GM23338 (cell line): ENCODE measurements at regions not wholly inside any gene's neighbourhood (a gene's known extent, or its start where the extent isn't known, plus 50 kb on each side); places are given as distances from the start of the nearest gene placed in this dataset.

Source experiments
- ATAC-seq: fragments of 200-7000 bp; cut with Tn5 transposase; 3 replicates; pipeline ENCODE4 v1.9.1; 2020
- DNase-seq: peaks from one replicate; pipeline ENCODE4 v3.0.0-alpha.2; 2015; ENCODE audit warnings: low spot score
- H2AFZ ChIP-seq: fragments of 200-600 bp; sonication (generic); 2 replicates; pipeline ENCODE4 v1.8.0; 2016; ENCODE audit warnings: antibody characterized with exemption, mild to moderate bottlenecking, moderate library complexity
- H3F3A ChIP-seq: fragments of 200-600 bp; sonication (generic); replicated peaks from 2 replicates; pipeline ENCODE4 v1.8.0; 2017; ENCODE audit warnings: antibody characterized with exemption, mixed run types, low read depth
- H3K27ac ChIP-seq: fragments of 200-600 bp; sonication (generic); 2 replicates; pipeline ENCODE4 v1.6.1; 2016; ENCODE audit warnings: low read depth
- H3K27me3 ChIP-seq: fragments of 200-600 bp; sonication (generic); 2 replicates; pipeline ENCODE4 v1.8.0; 2016; ENCODE audit warnings: mild to moderate bottlenecking, mixed run types, moderate library complexity; ENCODE audit not compliant: insufficient read depth
- H3K36me3 ChIP-seq: fragments of 200-600 bp; sonication (generic); 2 replicates; pipeline ENCODE4 v1.8.0; 2016; ENCODE audit warnings: mild to moderate bottlenecking; ENCODE audit not compliant: insufficient read depth
- H3K4me1 ChIP-seq: fragments of 200-600 bp; sonication (generic); 2 replicates; pipeline ENCODE4 v1.8.0; 2016; ENCODE audit warnings: mild to moderate bottlenecking, moderate library complexity; ENCODE audit not compliant: insufficient read depth
- H3K4me2 ChIP-seq: fragments of 200-600 bp; sonication (generic); 2 replicates; pipeline ENCODE4 v1.7.1; 2017; ENCODE audit warnings: mixed run types
- H3K4me3 ChIP-seq: fragments of 200-600 bp; sonication (generic); 2 replicates; pipeline ENCODE4 v1.6.1; 2016; ENCODE audit warnings: mixed run types
- H3K79me2 ChIP-seq: fragments of 200-600 bp; sonication (generic); replicated peaks from 2 replicates; pipeline ENCODE4 v1.8.0; 2017; ENCODE audit warnings: mild to moderate bottlenecking; ENCODE audit not compliant: insufficient read depth
- H3K9me2 ChIP-seq: fragments of 200-600 bp; sonication (generic); 2 replicates; pipeline ENCODE4 v1.8.0; 2017; ENCODE audit not compliant: insufficient read depth
- H4K20me1 ChIP-seq: fragments of 200-600 bp; sonication (generic); replicated peaks from 2 replicates; pipeline ENCODE4 v1.8.0; 2017; ENCODE audit warnings: mild to moderate bottlenecking; ENCODE audit not compliant: insufficient read depth
- H3K27ac Mint-ChIP-seq: 2 replicates; pipeline ENCODE4 v1.8.0; 2020; ENCODE audit warnings: inconsistent platforms, mild to moderate bottlenecking, moderate library complexity, mixed read lengths
- H3K27me3 Mint-ChIP-seq: 3 replicates; pipeline ENCODE4 v1.8.0; 2022; ENCODE audit warnings: low read depth, mild to moderate bottlenecking, moderate library complexity, mixed read lengths, inconsistent platforms; ENCODE audit not compliant: insufficient read depth, poor library complexity
- H3K36me3 Mint-ChIP-seq: 3 replicates; pipeline ENCODE4 v1.8.0; 2021; ENCODE audit warnings: low read depth, mild to moderate bottlenecking, inconsistent platforms, moderate library complexity, mixed read lengths
- H3K4me1 Mint-ChIP-seq: 3 replicates; pipeline ENCODE4 v1.8.0; 2020; ENCODE audit warnings: mild to moderate bottlenecking, inconsistent platforms, mixed read lengths
- H3K4me3 Mint-ChIP-seq: 3 replicates; pipeline ENCODE4 v1.8.0; 2021; ENCODE audit warnings: moderate library complexity, mild to moderate bottlenecking, inconsistent platforms, mixed read lengths
- H3K9me3 Mint-ChIP-seq: 3 replicates; pipeline ENCODE4 v1.8.0; 2020; ENCODE audit warnings: moderate library complexity, mild to moderate bottlenecking, inconsistent platforms, mixed read lengths
- CREB1 ChIP-seq: fragments of 250-450 bp; sonication (Bioruptor Pico); IDR thresholded peaks from 2 replicates; pipeline ENCODE4 v1.5.0; 2020; ENCODE audit warnings: low read depth, mild to moderate bottlenecking, moderate library complexity
- EZH2 ChIP-seq: fragments of 200-600 bp; sonication (generic); IDR thresholded peaks from one replicate; pipeline ENCODE4 v1.8.0; 2017; ENCODE audit warnings: antibody characterized with exemption, mild to moderate bottlenecking, low read depth; ENCODE audit not compliant: unreplicated experiment
- EZH2phosphoT487 ChIP-seq: fragments of 200-600 bp; sonication (generic); IDR thresholded peaks from one replicate; pipeline ENCODE4 v1.8.1; 2018; ENCODE audit warnings: antibody characterized with exemption; ENCODE audit not compliant: unreplicated experiment
- JUNB ChIP-seq: IDR thresholded peaks from one replicate; pipeline ENCODE4 v1.6.1; 2016; ENCODE audit warnings: antibody characterized with exemption; ENCODE audit not compliant: unreplicated experiment
- NANOG ChIP-seq: IDR thresholded peaks from 2 replicates; pipeline ENCODE4 v1.6.1; 2016; ENCODE audit warnings: antibody characterized with exemption, borderline replicate concordance
- POLR2AphosphoS5 ChIP-seq: IDR thresholded peaks from 2 replicates; pipeline ENCODE4 v1.6.1; 2016; ENCODE audit warnings: antibody characterized with exemption, low read depth
- STAT1 ChIP-seq: IDR thresholded peaks from one replicate; pipeline ENCODE4 v1.6.1; 2016; ENCODE audit warnings: antibody characterized with exemption; ENCODE audit not compliant: unreplicated experiment
- ZNF114 ChIP-seq: fragments of 250-450 bp; sonication (Bioruptor Pico); IDR thresholded peaks from 2 replicates; pipeline ENCODE4 v1.5.0; 2020; ENCODE audit warnings: mild to moderate bottlenecking, moderate library complexity
- ZNF331 ChIP-seq: fragments of 250-450 bp; sonication (Bioruptor Pico); IDR thresholded peaks from 2 replicates; pipeline ENCODE4 v1.5.0; 2020; ENCODE audit warnings: low read depth, mild to moderate bottlenecking, moderate library complexity
- TF ChIP-seq, protein P1 (sequence below): IDR thresholded peaks from 2 replicates; pipeline ENCODE4 v1.6.1; 2016; ENCODE audit warnings: antibody characterized with exemption
- TF ChIP-seq, protein P2 (sequence below): IDR thresholded peaks from one replicate; pipeline ENCODE4 v1.6.1; 2018; ENCODE audit warnings: antibody characterized with exemption; ENCODE audit not compliant: unreplicated experiment
- TF ChIP-seq, protein P3 (sequence below), 2 experiments: fragments of 200-600 bp in 1 of 2; sonication (generic) in 1 of 2; conservative IDR thresholded peaks; 2 replicates each; pipeline versions ENCODE4 v1.5.1 to v1.6.1; 2016 to 2017; ENCODE audit warnings: antibody characterized with exemption in 2 of 2, low read depth in 2 of 2, mild to moderate bottlenecking in 2 of 2, moderate library complexity in 1 of 2
- TF ChIP-seq, protein P4 (sequence below): fragments of 250-450 bp; sonication (Bioruptor Pico); IDR thresholded peaks from 2 replicates; pipeline ENCODE4 v1.5.0; 2020; ENCODE audit warnings: mild to moderate bottlenecking, moderate library complexity

DNA sequence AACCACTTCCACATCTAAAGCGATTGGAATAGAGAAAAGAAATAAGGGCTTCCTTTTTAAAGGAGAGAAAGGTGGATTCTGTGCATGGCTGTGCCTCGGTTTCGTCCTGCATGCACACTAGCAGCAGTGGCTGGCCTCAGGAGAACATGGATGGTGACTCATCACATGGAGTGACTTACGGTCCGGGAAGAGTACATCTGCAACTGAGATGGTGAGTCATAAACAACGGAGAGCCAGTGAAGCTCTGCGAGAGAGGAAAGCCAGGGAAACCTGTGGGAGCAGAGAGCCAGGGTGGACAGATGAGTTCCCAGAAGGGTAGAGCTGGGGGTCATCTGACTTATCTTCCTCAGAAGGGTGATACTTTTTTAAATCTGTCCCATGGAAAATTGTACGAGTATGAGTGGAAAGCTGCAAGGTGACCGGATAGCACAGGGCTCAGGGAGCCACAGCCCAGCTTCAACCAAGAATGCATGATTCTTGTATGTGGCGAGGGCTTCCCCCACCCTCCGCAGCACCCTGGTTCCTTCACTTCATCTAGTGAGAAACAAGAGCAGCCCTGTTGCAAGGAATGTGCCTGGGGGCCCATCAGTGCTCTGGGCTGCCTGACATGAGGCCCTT lies 259.1 kb downstream of the KLF6 start:
- Histone ChIP-seq H3K4me2 (no peak overlapping the region), H3K36me3 (no peaks in the 10 kb centered on the region), H2AFZ (no peak overlapping the region), H3K27ac (no peak overlapping the region), H3K27me3 (no peaks in the 10 kb centered on the region), H3K9me2 (0 out of 2 replicates have a peak, but pooled peaks cover 5% of the 10 kb centered on the region), H3K79me2 (no peaks in the 10 kb centered on the region), H4K20me1 (no peaks in the 10 kb centered on the region), H3F3A (no peaks in the 10 kb centered on the region), H3K4me3 (no peak overlapping the region), H3K4me1 (no peaks in the 10 kb centered on the region)
- TF ChIP-seq NANOG: no peak
- TF ChIP-seq EZH2: no peak
- no peak for TF ChIP-seq ZNF331 (CRISPR knock-in tag)
- no peak for TF ChIP-seq ZNF114 (CRISPR knock-in tag)
- no peak for TF ChIP-seq POLR2AphosphoS5
- TF ChIP-seq, protein P1, sequence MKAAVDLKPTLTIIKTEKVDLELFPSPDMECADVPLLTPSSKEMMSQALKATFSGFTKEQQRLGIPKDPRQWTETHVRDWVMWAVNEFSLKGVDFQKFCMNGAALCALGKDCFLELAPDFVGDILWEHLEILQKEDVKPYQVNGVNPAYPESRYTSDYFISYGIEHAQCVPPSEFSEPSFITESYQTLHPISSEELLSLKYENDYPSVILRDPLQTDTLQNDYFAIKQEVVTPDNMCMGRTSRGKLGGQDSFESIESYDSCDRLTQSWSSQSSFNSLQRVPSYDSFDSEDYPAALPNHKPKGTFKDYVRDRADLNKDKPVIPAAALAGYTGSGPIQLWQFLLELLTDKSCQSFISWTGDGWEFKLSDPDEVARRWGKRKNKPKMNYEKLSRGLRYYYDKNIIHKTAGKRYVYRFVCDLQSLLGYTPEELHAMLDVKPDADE: no peak
- no peak for TF ChIP-seq STAT1
- no peak for TF ChIP-seq CREB1 (CRISPR knock-in tag)
- TF ChIP-seq JUNB: no peak
- TF ChIP-seq, protein P2, sequence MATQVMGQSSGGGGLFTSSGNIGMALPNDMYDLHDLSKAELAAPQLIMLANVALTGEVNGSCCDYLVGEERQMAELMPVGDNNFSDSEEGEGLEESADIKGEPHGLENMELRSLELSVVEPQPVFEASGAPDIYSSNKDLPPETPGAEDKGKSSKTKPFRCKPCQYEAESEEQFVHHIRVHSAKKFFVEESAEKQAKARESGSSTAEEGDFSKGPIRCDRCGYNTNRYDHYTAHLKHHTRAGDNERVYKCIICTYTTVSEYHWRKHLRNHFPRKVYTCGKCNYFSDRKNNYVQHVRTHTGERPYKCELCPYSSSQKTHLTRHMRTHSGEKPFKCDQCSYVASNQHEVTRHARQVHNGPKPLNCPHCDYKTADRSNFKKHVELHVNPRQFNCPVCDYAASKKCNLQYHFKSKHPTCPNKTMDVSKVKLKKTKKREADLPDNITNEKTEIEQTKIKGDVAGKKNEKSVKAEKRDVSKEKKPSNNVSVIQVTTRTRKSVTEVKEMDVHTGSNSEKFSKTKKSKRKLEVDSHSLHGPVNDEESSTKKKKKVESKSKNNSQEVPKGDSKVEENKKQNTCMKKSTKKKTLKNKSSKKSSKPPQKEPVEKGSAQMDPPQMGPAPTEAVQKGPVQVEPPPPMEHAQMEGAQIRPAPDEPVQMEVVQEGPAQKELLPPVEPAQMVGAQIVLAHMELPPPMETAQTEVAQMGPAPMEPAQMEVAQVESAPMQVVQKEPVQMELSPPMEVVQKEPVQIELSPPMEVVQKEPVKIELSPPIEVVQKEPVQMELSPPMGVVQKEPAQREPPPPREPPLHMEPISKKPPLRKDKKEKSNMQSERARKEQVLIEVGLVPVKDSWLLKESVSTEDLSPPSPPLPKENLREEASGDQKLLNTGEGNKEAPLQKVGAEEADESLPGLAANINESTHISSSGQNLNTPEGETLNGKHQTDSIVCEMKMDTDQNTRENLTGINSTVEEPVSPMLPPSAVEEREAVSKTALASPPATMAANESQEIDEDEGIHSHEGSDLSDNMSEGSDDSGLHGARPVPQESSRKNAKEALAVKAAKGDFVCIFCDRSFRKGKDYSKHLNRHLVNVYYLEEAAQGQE: no peak
- TF ChIP-seq, protein P3, sequence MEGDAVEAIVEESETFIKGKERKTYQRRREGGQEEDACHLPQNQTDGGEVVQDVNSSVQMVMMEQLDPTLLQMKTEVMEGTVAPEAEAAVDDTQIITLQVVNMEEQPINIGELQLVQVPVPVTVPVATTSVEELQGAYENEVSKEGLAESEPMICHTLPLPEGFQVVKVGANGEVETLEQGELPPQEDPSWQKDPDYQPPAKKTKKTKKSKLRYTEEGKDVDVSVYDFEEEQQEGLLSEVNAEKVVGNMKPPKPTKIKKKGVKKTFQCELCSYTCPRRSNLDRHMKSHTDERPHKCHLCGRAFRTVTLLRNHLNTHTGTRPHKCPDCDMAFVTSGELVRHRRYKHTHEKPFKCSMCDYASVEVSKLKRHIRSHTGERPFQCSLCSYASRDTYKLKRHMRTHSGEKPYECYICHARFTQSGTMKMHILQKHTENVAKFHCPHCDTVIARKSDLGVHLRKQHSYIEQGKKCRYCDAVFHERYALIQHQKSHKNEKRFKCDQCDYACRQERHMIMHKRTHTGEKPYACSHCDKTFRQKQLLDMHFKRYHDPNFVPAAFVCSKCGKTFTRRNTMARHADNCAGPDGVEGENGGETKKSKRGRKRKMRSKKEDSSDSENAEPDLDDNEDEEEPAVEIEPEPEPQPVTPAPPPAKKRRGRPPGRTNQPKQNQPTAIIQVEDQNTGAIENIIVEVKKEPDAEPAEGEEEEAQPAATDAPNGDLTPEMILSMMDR (conservative IDR thresholded peaks at IDR 0.05; ENCODE audit: low read depth in 2 of 2): no peak
- TF ChIP-seq EZH2phosphoT487: no peak
- TF ChIP-seq, protein P4, sequence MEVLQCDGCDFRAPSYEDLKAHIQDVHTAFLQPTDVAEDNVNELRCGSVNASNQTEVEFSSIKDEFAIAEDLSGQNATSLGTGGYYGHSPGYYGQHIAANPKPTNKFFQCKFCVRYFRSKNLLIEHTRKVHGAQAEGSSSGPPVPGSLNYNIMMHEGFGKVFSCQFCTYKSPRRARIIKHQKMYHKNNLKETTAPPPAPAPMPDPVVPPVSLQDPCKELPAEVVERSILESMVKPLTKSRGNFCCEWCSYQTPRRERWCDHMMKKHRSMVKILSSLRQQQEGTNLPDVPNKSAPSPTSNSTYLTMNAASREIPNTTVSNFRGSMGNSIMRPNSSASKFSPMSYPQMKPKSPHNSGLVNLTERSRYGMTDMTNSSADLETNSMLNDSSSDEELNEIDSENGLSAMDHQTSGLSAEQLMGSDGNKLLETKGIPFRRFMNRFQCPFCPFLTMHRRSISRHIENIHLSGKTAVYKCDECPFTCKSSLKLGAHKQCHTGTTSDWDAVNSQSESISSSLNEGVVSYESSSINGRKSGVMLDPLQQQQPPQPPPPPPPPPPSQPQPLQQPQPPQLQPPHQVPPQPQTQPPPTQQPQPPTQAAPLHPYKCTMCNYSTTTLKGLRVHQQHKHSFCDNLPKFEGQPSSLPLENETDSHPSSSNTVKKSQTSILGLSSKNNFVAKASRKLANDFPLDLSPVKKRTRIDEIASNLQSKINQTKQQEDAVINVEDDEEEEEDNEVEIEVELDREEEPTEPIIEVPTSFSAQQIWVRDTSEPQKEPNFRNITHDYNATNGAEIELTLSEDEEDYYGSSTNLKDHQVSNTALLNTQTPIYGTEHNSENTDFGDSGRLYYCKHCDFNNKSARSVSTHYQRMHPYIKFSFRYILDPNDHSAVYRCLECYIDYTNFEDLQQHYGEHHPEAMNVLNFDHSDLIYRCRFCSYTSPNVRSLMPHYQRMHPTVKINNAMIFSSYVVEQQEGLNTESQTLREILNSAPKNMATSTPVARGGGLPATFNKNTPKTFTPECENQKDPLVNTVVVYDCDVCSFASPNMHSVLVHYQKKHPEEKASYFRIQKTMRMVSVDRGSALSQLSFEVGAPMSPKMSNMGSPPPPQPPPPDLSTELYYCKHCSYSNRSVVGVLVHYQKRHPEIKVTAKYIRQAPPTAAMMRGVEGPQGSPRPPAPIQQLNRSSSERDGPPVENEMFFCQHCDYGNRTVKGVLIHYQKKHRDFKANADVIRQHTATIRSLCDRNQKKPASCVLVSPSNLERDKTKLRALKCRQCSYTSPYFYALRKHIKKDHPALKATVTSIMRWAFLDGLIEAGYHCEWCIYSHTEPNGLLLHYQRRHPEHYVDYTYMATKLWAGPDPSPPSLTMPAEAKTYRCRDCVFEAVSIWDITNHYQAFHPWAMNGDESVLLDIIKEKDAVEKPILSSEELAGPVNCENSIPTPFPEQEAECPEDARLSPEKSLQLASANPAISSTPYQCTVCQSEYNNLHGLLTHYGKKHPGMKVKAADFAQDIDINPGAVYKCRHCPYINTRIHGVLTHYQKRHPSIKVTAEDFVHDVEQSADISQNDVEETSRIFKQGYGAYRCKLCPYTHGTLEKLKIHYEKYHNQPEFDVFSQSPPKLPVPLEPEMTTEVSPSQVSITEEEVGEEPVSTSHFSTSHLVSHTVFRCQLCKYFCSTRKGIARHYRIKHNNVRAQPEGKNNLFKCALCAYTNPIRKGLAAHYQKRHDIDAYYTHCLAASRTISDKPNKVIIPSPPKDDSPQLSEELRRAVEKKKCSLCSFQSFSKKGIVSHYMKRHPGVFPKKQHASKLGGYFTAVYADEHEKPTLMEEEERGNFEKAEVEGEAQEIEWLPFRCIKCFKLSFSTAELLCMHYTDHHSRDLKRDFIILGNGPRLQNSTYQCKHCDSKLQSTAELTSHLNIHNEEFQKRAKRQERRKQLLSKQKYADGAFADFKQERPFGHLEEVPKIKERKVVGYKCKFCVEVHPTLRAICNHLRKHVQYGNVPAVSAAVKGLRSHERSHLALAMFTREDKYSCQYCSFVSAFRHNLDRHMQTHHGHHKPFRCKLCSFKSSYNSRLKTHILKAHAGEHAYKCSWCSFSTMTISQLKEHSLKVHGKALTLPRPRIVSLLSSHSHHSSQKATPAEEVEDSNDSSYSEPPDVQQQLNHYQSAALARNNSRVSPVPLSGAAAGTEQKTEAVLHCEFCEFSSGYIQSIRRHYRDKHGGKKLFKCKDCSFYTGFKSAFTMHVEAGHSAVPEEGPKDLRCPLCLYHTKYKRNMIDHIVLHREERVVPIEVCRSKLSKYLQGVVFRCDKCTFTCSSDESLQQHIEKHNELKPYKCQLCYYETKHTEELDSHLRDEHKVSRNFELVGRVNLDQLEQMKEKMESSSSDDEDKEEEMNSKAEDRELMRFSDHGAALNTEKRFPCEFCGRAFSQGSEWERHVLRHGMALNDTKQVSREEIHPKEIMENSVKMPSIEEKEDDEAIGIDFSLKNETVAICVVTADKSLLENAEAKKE (CRISPR knock-in tag): no peak
- H3K9me3 Mint-ChIP-seq: no peaks in the 10 kb centered on the region; the same call in 2 of the 3 replicates
- H3K27me3 Mint-ChIP-seq: no peaks in the 10 kb centered on the region
- no peak overlapping the region for H3K4me3 Mint-ChIP-seq
- no peaks in the 10 kb centered on the region for H3K4me1 Mint-ChIP-seq
- ATAC-seq (no peak), DNase-seq (no peak)
- no peak overlapping the region for H3K27ac Mint-ChIP-seq
- no peaks in the 10 kb centered on the region for H3K36me3 Mint-ChIP-seq
